Kasumi-1 (cell line): ENCODE measurements at regions not wholly inside any gene's neighbourhood (a gene's known extent, or its start where the extent isn't known, plus 50 kb on each side); places are given as distances from the start of the nearest gene placed in this dataset.
"Not testable (repeated sequence)": the region's sequence is repeated elsewhere in the genome, so short reads cannot be mapped to it uniquely, and the experiment has no call there.

Experiments
- DNase-seq, 2 experiments: peaks; one replicate each; lab custom pipeline; 2025; lab: John Stamatoyannopoulos, UW

DNA sequence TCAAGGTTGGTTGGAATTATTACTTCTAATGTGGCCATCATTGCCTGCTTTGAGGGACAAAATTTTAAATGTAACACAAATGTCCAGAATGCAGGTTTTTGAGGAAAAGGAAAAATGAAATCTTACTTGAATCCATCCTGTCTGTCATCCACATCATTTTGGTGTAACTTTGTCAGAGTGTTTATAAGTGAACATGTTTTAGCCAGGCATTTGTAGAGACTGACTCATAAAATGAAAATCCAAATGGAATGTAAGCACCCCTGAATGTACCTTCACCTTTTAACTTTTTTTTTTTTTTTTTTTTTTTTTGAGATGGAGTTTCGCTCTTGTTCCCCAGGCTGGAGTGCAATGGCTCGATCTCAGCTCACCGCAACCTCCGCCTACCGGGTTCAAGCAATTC is 141.8 kb upstream of the BNIP2 start:
- no peak for DNase-seq

DNA sequence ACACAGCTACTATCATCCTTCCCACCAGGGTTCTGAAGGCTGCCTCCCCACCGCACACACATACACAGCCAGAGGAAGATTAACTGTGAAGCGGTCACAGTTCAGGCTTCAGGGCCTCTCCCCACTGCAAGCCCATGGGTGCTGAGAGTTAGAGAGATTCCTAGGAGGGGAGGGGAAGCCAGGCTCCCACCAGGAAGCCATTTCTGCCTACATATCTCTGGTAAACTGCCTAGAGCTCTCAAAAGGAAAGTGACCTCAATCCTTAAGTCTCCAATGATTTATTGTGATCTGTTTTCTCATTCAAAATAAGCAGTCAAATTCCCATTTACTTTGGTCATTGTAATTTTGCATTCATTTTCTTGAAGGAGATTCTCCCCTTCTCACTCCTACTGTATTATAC is 141.0 kb upstream of the BNIP2 start:
- DNase-seq: no peak

DNA sequence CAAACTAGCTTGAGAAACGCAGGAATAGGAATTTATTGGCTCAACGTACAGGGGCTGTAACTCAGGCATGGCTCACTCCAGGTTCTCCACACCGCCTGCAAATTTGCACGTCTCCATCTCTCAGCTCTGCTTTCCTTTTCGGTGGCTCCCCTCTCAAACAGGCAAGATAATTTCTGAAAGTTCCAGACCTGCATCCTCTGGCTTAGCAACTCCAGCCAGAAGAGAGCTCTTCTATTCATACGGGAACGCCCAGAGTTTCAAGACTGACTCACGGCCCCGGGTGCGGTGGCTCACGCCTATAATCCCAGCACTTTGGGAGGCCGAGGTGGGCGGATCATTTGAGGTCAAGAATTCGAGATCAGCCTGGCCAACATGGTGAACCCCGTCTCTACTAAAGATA is 139.7 kb upstream of the BNIP2 start:
- no peak for DNase-seq

DNA sequence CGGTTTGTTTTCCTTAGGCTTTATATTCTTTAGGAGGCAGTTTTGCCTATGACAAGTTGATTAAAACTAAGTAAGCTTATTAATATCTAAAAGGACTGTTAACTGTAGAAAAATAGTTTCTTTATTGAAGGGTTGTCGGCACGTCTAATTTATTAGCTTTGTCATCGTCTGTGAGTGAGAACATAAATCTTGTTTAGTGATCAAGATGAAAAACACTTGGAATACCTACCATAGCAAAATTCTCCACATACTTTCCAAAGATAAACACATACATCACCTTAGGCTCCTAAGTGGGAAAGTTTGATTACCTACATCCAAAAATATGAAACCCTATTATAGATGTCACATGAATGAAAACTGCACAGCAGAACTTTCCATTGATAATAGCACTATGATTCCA is 139.1 kb upstream of the BNIP2 start:
- DNase-seq: no peak

DNA sequence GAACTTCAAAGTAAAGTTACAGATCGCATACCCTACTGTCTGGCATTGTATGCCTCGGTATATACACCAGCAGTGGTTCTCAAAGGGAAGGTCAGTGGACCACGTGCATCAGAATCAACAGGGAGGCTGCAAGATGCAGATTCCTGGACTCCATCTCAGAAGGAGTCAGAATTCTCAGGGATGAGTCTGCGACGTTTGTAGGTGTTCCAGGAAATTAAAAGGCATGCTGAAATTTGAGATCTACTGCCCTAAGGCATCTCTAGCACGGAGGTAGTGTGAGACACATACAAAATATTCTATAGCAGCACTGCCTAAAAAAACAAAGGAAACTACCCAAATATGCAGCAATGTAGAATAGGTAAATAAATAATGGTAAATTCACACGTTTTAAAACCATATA is 136.8 kb upstream of the BNIP2 start:
- DNase-seq: no peak

DNA sequence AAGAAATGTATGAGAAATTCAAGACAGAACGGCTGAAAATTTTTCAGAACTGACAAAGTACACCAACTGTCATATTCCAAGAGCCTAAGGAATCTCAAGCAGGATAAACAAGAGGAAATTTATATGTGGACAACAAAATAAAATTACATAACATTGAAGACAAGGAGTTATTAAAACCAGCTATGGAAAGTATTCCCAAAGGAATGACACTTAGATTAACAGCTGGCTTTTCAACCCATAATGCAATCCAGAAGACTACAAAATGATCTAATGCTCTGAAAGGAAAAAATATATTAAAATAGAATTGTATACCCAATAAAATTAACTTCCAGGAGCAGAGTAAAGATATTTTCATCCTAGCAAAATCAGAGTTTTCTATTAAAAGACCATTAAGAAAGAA is 132.2 kb upstream of the BNIP2 start:
- DNase-seq: no peak

DNA sequence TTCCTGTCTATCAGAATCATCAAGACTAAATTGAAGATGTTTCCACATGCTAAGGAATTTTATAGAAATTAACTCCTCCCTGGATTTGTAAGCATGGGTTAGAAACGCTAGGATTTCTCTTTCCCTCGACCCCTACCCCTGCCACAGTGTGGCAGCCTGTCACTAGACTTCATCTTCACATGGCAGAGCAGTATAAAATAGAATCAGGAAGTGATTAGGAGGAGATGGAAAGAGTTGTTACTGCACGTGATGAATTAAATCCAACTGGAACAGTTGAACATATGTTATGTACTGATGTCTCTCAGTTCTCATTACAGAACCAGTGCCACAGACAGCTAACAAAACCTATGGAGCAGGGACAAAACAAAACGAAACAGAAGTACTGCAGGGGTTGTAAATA is 130.0 kb upstream of the BNIP2 start:
- no peak for DNase-seq

DNA sequence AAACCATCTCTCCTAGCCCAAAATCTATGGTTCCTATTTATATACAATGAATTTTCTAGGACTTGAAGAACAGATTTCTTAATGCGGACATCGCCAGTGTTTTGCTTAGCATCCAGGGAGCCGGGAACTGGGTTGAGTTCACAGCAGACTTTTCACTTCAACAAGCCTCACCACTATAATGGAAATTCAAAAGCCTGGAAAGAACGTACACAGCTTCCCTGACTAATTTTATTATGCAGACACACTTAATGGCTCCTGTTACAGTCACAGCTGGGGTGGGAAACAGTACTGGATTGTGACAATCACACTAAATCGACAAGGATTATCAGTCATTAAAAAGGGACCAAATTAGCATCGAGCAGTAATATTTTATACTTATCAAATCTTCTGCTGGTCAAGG is 129.2 kb upstream of the BNIP2 start:
- DNase-seq: no peak

DNA sequence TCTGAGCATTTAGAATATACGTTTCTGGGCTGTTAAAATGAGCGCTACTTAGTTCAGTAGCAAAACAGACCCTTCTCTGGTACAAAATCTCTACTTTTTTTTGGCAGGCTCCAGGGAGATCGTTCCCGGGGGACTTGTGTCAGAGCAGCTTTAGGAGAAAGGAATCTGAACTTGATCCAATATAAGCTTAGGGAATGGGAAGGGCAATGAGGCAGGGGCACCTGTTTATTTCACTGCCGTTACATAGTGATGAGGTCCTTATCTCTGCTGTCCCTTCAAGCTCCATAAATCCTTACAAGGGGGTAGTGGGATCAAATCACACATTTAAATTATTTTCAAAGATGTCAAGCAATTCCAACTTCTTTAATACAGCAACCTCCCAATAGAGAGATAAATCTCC is 128.7 kb upstream of the BNIP2 start:
- DNase-seq: no peak

DNA sequence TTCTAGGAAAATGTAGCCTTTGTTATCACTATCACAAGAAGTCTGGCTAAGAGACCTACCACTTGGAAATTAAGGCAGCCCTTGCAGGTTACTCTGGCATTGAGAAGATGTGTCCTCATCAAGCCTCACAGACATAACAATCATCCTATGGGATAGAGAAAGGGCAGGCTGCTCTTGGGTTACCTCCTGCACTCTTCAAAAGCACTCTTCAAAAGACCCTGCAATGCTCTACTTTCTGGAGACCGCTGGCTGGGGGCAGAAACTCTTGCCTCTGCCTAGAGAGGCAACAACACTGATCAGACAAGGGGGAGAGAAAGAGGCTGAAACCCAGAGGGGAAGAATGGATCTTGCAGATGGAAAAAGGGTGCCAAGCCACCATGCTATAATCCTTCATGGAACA is 127.9 kb upstream of the BNIP2 start:
- DNase-seq: no peak

DNA sequence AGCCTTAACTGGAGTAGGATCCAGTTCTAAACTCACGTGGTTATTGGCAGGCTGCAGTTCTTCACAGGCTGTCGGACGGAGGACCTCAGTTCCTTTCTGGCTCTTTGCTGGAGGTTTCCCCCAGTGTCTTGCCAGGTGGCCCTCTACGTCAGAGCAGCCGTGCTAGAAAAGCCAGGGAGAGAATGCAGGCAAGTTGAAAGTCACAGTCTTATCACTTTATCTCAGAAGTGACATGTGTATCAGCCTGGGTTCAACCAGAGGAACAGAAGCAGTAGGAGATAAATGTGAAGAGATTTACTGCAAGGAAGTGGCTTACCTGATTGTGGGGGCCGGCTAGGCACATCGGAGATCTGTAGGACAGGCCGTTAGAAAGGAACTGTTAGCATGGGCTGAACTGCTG is 125.3 kb upstream of the BNIP2 start:
- DNase-seq: no peak

DNA sequence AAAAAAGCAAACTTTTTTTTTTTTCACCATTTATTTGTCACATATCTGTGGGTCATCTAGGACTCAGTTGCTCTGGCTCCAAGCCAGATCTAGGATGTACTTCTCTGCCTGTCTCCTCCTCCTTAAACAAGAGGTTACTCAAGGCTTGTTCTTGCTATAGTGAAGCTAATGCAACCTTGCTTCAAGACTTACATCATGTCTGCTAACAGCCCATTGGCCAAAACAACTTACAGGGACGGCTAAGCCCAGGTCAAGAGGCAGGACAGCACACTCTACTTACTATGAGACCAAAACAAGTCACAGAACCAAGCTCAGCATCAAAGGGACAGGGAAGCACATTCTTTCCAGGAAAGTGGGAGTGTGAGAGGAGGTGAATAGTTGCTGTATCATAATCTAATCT is 123.8 kb upstream of the BNIP2 start:
- no peak for DNase-seq

DNA sequence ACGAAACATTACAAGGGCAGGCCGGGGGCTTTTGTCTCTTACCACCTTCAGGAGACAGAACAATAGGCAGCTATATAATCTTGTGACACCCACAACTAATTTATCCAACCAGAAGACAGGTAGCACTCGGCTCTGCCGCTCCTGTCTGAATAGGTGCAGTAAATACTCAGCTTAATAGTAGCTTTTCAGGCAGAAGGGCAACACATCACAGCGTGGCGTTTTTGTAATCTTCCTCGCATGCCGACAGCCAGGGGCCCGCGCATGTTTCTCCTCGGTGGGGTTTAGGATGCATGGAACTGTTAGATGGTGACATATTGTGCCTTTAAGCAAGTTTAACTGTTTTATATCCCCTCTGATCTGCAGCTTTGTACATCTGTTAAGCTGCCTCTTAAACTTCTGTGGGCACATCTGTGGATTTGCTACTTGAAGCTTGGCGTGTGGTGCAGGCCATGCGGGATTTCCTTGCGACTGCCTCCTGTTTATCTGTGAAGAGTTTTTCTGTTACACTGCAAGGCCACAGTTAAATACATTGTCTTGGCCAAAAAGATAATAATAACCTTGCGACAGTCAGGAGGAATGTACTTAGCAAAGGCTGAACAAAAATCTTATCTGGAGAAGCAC is 123.2 kb upstream of the BNIP2 start:
- DNase-seq: no peak

DNA sequence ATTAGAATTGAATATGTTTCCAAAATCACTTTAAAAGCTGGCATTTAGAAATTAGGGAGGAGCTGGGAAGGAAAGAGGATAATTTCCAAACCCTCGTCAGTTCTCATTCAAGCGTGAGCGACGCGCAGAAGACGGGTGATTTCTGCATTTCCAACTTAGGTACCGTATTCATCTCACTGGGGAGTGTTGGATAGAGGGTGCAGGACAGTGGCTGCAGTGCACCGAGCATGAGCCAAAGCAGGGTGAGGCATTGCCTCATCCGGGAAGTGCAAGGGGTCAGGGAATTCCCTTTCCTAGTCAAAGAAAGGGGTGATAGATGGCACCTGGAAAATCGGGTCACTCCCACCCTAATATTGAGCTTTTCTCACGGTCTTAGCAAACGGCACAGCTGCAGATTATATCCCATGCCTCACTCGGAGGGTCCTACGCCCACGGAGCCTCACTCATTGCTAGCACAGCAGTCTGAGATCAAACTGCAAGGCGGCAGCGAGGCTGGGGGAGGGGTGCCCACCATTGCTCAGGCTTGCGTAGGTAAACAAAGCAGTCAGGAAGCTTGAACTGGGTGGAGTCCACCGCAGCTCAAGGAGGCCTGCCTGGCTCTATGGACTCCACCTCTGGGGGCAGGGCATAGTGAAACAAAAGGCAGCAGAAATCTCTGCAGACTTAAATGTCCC is 114.3 kb upstream of the BNIP2 start:
- not testable (repeated sequence) for DNase-seq

DNA sequence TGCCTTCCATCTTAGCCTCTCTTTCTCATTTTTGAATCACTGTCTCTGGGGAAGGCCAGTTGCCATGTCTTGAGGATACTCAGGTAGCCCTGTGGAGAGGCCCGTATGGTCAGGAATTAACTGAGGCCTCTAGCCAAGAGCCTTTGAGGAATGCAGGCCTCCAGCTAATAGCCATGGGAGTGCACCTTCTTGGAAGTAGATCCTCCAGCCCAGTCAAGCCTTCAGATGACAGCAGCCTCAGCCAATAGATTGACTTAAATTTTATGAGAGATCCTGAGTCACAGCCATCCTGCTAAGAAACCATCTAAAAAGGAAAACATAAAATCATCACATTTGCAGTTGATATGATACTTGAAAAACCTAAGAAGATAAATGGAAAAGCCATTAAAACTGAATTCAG is 112.5 kb upstream of the BNIP2 start:
- no peak for DNase-seq

DNA sequence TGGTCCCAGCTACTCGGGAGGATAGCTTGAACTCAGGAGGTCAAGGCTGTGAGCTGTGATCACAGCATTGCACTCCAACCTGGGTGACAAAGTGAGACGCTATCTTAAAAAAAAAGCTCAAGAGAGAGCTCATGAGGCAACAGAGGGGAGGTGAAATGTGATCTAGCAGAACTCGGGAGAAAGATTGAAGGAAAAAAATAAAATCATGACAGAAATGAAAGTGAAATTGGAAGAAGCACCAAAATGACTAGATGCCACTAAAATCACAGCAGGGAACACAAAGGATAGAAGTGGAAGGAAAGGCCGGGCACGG is 109.4 kb upstream of the BNIP2 start:
- DNase-seq: no peak

DNA sequence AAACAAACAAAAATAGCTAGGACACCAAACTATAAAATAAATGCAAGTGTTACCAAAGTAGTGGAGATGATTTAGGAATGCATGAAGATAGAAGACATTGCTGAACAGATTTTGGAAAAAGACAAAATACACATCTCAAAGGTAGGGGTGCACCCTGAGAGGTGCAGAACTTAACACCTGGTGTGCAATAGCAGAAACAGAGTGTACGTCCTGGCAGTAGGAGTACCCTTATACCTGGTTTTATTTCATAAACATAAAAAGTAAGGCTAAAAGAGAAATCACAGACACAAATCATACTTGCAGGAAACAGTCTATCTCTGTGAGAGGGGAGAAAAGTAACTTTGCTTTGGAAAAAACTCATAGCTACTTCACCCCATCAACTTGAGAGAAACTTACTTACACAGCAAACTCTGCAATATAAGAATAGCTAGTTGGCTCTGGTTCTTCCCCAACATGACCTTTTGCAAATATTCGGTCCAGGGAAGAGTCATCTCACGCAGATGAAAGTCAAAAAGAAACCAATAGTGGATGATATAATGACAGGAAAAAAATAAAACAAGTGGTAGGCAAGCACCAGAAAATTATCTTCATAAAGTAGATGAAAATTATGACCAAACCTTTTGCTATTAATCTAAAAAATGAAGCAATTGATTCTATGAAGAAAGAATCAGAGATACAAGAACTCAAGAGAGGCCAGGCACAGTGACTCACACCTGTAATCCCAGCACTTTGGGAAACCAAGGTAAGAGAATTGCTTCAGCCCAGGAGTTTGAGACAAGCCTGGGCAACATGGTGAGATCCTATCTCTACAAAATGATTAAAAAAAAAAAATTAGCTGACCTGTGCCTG is 108.9 kb upstream of the BNIP2 start:
- no peak for DNase-seq

DNA sequence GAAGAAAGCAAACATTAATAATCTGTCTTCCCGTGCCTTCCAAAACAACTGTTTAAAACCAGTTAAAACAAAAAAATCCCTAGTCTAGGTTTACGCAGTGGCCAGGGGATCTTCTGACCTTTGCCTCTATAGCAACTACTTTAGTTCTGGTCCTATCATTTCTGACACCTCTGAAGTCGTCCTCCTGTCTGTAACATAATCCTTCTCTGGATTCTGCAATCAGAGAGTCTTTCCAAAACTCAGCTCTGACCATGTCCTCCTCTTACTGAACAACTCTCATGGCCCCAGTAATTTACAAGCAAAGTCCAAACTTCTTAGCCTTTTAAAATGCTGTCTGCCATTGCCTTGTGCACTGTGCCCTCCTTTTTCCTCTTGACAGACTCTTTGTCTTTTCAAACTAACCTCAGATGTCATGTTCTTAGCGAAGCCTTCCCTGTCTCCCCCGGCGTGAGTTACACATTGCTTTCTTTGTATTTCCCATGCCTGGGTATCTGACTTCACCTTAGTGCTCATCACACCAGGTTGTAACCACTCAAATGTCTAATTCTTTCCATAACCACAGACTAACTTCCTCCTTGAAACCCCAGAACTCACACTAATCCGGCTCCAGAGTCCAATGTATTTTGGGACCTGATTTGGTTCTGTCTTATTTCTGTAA is 105.2 kb upstream of the BNIP2 start:
- DNase-seq: no peak

DNA sequence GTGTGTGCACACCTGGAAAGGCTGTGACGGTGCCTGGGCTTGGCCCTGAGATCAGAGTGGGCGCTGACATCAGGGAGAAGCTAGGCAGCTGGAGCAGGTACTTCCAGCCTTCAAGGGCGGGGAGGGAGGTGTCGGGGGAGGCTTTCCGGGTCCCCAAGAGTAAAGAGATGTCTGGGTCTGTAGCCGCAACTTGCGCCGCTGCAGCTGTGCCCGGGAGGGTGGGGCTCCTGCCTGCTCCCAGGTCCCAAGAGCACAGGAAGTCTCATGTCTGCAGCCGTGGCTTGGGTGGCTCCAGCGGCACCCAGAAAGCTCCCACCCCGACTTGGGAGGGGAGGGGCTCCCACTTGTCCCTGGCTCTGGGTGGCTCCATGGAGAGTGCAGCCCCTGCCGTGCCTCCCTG is 103.2 kb upstream of the BNIP2 start:
- DNase-seq: no peak

DNA sequence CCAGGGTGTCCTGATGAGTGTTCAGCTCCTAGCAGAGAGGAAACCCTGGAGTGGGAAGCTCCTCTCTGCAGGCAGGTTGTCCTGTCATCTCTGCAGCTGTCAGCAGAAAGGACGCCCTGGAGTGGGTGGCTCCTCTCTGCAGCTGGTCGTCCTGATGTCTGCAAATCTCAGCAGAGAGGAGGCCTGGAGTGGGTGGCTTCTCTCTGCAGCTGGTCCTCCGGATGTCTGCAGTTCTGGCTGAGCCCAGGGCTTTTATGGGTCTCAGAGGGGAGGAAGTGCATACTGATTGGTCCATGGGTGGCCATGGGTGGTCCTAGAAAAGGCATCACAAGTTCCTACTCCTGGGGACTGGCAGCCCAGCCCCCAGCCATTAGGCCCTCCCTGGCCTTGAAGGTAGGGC is 102.6 kb upstream of the BNIP2 start:
- no peak for DNase-seq

DNA sequence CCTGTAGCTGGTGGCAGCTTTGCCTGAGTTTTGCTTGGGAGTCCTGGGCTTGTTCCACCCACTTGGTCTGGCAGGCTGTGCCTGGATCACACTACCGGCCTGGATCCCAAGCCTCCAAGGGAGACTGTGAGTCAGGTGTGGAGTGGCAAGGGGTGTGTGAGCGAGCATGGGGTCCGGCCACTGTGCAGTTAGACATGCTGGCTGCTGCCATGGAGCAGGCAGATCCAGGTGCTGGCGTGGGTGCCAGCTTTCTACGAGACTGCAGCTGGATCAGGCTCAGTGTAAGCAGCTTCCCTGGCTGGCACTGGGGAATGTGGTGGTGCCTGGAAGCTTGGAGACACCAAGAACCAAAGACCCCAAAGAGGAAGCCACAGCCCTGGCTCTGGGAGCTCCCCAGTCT is 102.0 kb upstream of the BNIP2 start:
- no peak for DNase-seq

DNA sequence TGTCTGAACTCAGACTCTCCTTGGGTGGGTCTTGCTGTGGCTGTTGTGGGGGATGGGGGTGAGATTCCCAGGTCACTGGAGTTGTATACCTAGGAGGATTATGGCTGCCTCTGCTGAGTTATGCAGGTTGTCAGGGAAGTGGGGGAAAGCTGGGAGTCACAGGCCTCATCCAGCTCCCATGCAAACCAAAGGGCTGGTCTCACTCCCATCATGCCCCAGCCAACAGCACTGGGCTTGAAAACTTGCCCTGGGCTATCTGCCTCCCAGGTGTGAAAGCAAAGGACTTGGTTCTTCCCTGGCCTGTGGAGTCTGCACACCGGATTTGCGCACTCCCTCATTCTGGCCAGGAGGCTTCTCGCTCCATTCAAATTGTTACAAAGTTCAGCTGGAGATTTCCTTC is 97.3 kb upstream of the BNIP2 start:
- DNase-seq: not testable (repeated sequence)

DNA sequence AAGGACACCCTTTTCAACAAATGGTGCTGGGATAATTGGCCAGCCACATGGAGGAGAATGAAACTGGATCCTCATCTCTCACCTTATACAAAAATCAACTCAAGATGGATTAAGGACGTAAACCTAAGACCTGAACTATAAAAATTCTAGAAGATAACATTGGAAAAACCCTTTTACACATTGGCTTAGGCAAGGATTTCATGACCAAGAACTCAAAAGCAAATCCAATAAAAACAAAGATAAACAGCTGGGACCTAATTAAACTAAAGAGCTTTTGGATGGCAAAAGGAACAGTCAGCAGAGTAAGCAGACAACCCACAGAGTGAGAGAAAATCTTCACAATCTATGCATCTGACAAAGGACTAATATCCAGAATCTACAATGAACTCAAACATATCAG is 96.9 kb upstream of the BNIP2 start:
- DNase-seq: not testable (repeated sequence)
